ENCODE measurements at regions not wholly inside any gene's neighbourhood (a gene's known extent, or its start where the extent isn't known, plus 50 kb on each side); places are given as distances from the start of the nearest gene placed in this dataset.

- TF ChIP-seq POLR2A (IDR thresholded peaks at IDR 0.05; ENCODE audit: low read depth, low read length) (no peak), POLR2AphosphoS5 (IDR thresholded peaks at IDR 0.05; ENCODE audit: low read depth, low read length) (no peak), POU2F2 (IDR thresholded peaks at IDR 0.05; ENCODE audit: low read depth, low read length) (no peak), TAF1 (IDR thresholded peaks at IDR 0.05; ENCODE audit: low read depth, low read length) (no peak)
These were observed 233.9 kb downstream of the SLC4A3 start for GRCh38 chr2:219861307-219861706.
